Bronchial epithelial cell (primary cell): ENCODE measurements at regions not wholly inside any gene's neighbourhood (a gene's known extent, or its start where the extent isn't known, plus 50 kb on each side); places are given as distances from the start of the nearest gene placed in this dataset.

Experiments used
- DNase-seq: peaks from one replicate; pipeline ENCODE4 v3.0.0-alpha.2; 2010; ENCODE audit warnings: low read depth
- FAIRE-seq: peaks from 2 replicates; lab custom pipeline; 2011; peaks lifted over from hg19 to GRCh38; lab: Jason Lieb, UNC
- H3K27me3 ChIP-seq: 2 replicates; pipeline ENCODE4 v1.5.1; 2011; ENCODE audit warnings: low read length; ENCODE audit not compliant: control insufficient read depth, insufficient read depth
- H3K36me3 ChIP-seq: 2 replicates; pipeline ENCODE4 v1.5.1; 2011; ENCODE audit warnings: low read length; ENCODE audit not compliant: control insufficient read depth, insufficient read depth
- H3K4me3 ChIP-seq: 2 replicates; pipeline ENCODE4 v1.5.1; 2011; ENCODE audit warnings: mild to moderate bottlenecking, low read depth, low read length, control low read depth
- CTCF ChIP-seq: IDR thresholded peaks from 2 replicates; pipeline ENCODE4 v1.5.1; 2011; ENCODE audit warnings: mild to moderate bottlenecking, moderate library complexity, low read length, control low read depth, inconsistent platforms; ENCODE audit not compliant: insufficient read depth, severe bottlenecking

- H3K4me3 ChIP-seq, result no peak overlapping the region
- TF ChIP-seq CTCF, result no peak
- FAIRE-seq (no peak), DNase-seq (no peak)
- H3K27me3 ChIP-seq, result no peaks in the 10 kb centered on the region
- H3K36me3 ChIP-seq, result no peaks in the 10 kb centered on the region
These were observed 139.3 kb downstream of the IRF8 start for GRCh38 chr16:86037999-86038925.

- H3K4me3 ChIP-seq, result no peak overlapping the region
- H3K36me3 ChIP-seq, result no peaks in the 10 kb centered on the region
- FAIRE-seq, result no peak
- DNase-seq, result no peak
- H3K27me3 ChIP-seq, result no peaks in the 10 kb centered on the region
- no peak for TF ChIP-seq CTCF
These were observed 140.0 kb downstream of the IRF8 start for GRCh38 chr16:86038926-86039310.

GRCh38 chr16:86039606-86040005 is 140.6 kb downstream of the IRF8 start:
- no peak overlapping the region for H3K4me3 ChIP-seq
- H3K27me3 ChIP-seq, result no peaks in the 10 kb centered on the region
- H3K36me3 ChIP-seq, result no peaks in the 10 kb centered on the region
- TF ChIP-seq CTCF, result no peak
- FAIRE-seq (no peak), DNase-seq (no peak)

GRCh38 chr16:86040496-86040895 is 141.5 kb downstream of the IRF8 start:
- Histone ChIP-seq H3K4me3 (no peak overlapping the region), H3K27me3 (no peaks in the 10 kb centered on the region), H3K36me3 (no peaks in the 10 kb centered on the region)
- no peak for DNase-seq
- TF ChIP-seq CTCF, result no peak
- FAIRE-seq, result no peak

- Histone ChIP-seq H3K27me3 (no peaks in the 10 kb centered on the region), H3K36me3 (no peaks in the 10 kb centered on the region), H3K4me3 (no peak overlapping the region)
- FAIRE-seq, result no peak
- no peak for TF ChIP-seq CTCF
- no peak for DNase-seq
These were observed 142.3 kb downstream of the IRF8 start for GRCh38 chr16:86041215-86041614.
